ENCODE measurements at regions not wholly inside any gene's neighbourhood (a gene's known extent, or its start where the extent isn't known, plus 50 kb on each side); places are given as distances from the start of the nearest gene placed in this dataset.
"Not testable (repeated sequence)": the region's sequence is repeated elsewhere in the genome, so short reads cannot be mapped to it uniquely, and the experiment has no call there.

DNA sequence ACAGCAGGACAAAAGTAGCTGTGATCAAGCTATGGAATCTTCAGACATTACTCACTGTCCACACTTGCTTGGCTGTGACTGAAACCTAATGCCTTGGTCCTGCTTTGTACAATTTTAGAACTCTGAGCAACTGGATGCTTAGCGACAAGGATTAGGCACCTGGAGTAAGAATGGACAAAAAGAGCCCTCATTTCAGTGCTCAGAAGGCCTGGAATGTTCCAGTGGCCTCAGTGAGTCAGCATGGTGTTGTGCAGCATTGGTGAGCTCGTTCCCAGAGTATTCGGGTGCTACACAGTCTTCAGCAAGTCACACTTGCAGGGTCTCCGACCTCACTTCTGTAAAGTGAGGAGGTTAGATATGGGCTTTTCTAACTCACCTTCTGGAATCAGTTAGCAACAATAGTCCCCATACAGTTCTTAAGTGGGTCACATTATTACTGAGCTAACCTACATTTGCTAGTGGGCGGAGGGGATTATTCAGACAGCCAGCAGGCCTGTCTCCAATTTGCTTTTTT lies 108.0 kb upstream of the MDM1 start:
- H2BK120ac ChIP-seq (ENCODE audit: low read depth, low read length) = peak overlapping the region; percentile 74
- no peaks in the 10 kb centered on the region for H3K36me3 ChIP-seq (ENCODE audit: control insufficient read depth, insufficient read depth, low read length)
- H2BK15ac ChIP-seq (replicated peaks; ENCODE audit: low read depth) = no peak overlapping the region
- H3K27me3 ChIP-seq (ENCODE audit: insufficient read depth, low read length, poor library complexity) = no peaks in the 10 kb centered on the region
- H3K4me2 ChIP-seq (ENCODE audit: low read length) = no peak overlapping the region
- H2BK5ac ChIP-seq (ENCODE audit: low read length) = no peak overlapping the region
- no peak overlapping the region for H3K27ac ChIP-seq (ENCODE audit: low read depth, low read length)
- no CpG with 5 or more reads among the region's 5 CpGs for WGBS (ENCODE audit: extremely low coverage, insufficient coverage, low lambda C conversion rate)
- no peak overlapping the region for H3K23ac ChIP-seq (ENCODE audit: low read length)
- no peak overlapping the region for H4K8ac ChIP-seq (ENCODE audit: low read depth, low read length)
- H3K79me2 ChIP-seq (ENCODE audit: control insufficient read depth, insufficient read depth, low read length) = no peaks in the 10 kb centered on the region
- peak; percentile 88 for DNase-seq
- no peak overlapping the region for H2AK5ac ChIP-seq (ENCODE audit: low read length)
- no peaks in the 10 kb centered on the region for H3K79me1 ChIP-seq (ENCODE audit: low read length)
- peaks cover 9% of the 10 kb centered on the region for H3K4me1 ChIP-seq (ENCODE audit: control insufficient read depth, low read depth, low read length)
- no peak overlapping the region for H3K4me3 ChIP-seq (ENCODE audit: low read length)
- peak overlapping the region; percentile 42 for H3K4ac ChIP-seq (ENCODE audit: low read depth, low read length)
- H4K5ac ChIP-seq (ENCODE audit: low read length) = no peak overlapping the region
- peak overlapping the region; percentile 70 for H3K18ac ChIP-seq (ENCODE audit: low read length)
- H3K9ac ChIP-seq (ENCODE audit: low read length) = no peak overlapping the region
- H3K56ac ChIP-seq (ENCODE audit: low read length) = peak overlapping the region; percentile 45

DNA sequence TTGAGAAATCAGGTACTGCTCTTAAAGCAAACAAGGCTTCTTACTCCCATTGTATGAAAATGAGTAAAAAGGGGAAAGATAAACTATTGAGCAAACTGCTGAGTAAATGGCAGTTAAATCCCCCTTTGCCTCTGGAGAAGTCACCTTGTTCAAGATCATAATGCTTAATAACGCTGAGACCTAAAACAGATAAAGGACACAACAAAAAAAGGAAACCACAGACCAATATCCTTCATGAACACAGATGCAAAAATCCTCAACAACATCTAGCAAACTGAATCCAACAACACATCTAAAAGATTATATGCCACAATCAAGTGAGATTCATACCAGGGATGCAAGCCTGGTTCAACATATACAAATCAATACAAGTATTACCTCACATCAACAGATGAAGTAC lies 109.0 kb upstream of the MDM1 start:
- no CpG with 5 or more reads among the region's 1 CpG for WGBS (ENCODE audit: extremely low coverage, insufficient coverage, low lambda C conversion rate)
- peak overlapping the region; percentile 23 for H2BK15ac ChIP-seq (replicated peaks; ENCODE audit: low read depth)
- H4K5ac ChIP-seq (ENCODE audit: low read length) = no peak overlapping the region

DNA sequence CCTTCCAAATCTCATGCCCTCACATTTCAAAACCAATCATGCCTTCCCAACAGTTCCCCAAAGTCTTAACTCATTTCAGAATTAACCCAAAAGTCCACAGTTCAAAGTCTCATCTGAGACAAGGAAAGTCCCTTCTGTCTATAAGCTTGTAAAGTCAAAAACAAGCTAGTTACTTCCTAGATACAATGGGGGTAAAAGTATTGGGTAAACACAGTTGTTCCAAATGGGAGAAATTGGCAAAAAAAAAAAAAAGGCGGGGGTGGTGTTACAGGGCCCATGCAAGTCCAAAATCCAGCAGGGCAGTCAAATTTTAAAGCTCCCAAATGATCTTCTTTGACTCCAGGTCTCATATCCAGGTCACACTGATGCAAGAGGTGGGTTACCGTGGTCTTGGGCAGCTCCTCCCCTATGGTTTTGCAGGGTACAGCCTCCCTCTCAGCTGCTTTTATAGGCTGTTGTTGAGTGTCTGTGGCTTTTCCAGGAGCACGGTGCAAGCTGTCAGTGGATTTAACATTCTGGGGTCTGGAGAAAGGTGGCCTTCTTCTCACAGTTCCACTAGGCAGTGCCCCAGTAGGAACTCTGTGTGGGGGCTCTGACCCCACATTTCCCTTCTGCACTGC lies 110.3 kb upstream of the MDM1 start:
- peaks cover 13% of the 10 kb centered on the region for H3K4me1 ChIP-seq (ENCODE audit: control insufficient read depth, low read depth, low read length)
- H3K23ac ChIP-seq (ENCODE audit: low read length); H2AK5ac ChIP-seq (ENCODE audit: low read length); H3K4ac ChIP-seq (ENCODE audit: low read depth, low read length); H3K56ac ChIP-seq (ENCODE audit: low read length); H3K27me3 ChIP-seq (ENCODE audit: insufficient read depth, low read length, poor library complexity); H4K5ac ChIP-seq (ENCODE audit: low read length); H3K79me2 ChIP-seq (ENCODE audit: control insufficient read depth, insufficient read depth, low read length); H3K4me3 ChIP-seq (ENCODE audit: low read length); H3K27ac ChIP-seq (ENCODE audit: low read depth, low read length); H3K18ac ChIP-seq (ENCODE audit: low read length); H3K36me3 ChIP-seq (ENCODE audit: control insufficient read depth, insufficient read depth, low read length); H2BK15ac ChIP-seq (replicated peaks; ENCODE audit: low read depth); H2BK5ac ChIP-seq (ENCODE audit: low read length); H4K8ac ChIP-seq (ENCODE audit: low read depth, low read length); H3K79me1 ChIP-seq (ENCODE audit: low read length); DNase-seq; H3K9ac ChIP-seq (ENCODE audit: low read length); H3K4me2 ChIP-seq (ENCODE audit: low read length); H2BK120ac ChIP-seq (ENCODE audit: low read depth, low read length): not testable (repeated sequence)
- WGBS (ENCODE audit: extremely low coverage, insufficient coverage, low lambda C conversion rate) = no CpG with 5 or more reads among the region's 3 CpGs

More for the DNA sequence above, 109.0 kb upstream of the MDM1 start:
- no peak overlapping the region for H3K18ac ChIP-seq (ENCODE audit: low read length)
- H3K79me2 ChIP-seq (ENCODE audit: control insufficient read depth, insufficient read depth, low read length) = no peaks in the 10 kb centered on the region
- H2AK5ac ChIP-seq (ENCODE audit: low read length) = no peak overlapping the region
- no peak overlapping the region for H3K9ac ChIP-seq (ENCODE audit: low read length)
- H3K56ac ChIP-seq (ENCODE audit: low read length) = no peak overlapping the region
- H3K79me1 ChIP-seq (ENCODE audit: low read length) = no peaks in the 10 kb centered on the region
- peaks cover 9% of the 10 kb centered on the region for H3K4me1 ChIP-seq (ENCODE audit: control insufficient read depth, low read depth, low read length)
- no peak overlapping the region for H3K4me3 ChIP-seq (ENCODE audit: low read length)
- no peak overlapping the region for H3K4me2 ChIP-seq (ENCODE audit: low read length)
- no peak for DNase-seq
- H3K36me3 ChIP-seq (ENCODE audit: control insufficient read depth, insufficient read depth, low read length) = no peaks in the 10 kb centered on the region
- H3K27ac ChIP-seq (ENCODE audit: low read depth, low read length) = no peak overlapping the region
- H3K4ac ChIP-seq (ENCODE audit: low read depth, low read length) = no peak overlapping the region
- H3K23ac ChIP-seq (ENCODE audit: low read length) = no peak overlapping the region
- H2BK5ac ChIP-seq (ENCODE audit: low read length) = no peak overlapping the region
- no peaks in the 10 kb centered on the region for H3K27me3 ChIP-seq (ENCODE audit: insufficient read depth, low read length, poor library complexity)
- no peak overlapping the region for H4K8ac ChIP-seq (ENCODE audit: low read depth, low read length)
- no peak overlapping the region for H2BK120ac ChIP-seq (ENCODE audit: low read depth, low read length)

DNA sequence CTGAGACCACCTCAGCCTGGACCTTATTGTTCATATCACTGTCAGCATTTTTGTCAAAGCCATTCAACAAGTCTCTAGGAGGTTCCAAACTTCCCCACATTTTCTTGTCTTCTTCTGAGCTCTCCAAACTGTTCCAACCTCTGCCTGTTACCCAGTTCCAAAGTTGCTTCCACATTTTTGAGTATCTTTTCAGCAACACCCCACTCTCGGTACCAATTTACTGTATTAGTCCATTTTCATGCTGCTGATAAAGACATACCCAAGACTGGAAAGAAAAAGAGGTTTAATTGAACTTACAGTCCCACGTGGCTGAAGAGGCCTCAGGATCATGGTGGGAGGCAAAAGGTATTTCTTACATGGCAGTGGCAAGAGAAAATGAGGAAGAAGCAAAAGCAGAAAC lies 111.5 kb upstream of the MDM1 start:
- not testable (repeated sequence) for H4K5ac ChIP-seq (ENCODE audit: low read length); H3K36me3 ChIP-seq (ENCODE audit: control insufficient read depth, insufficient read depth, low read length); H2AK5ac ChIP-seq (ENCODE audit: low read length); H2BK5ac ChIP-seq (ENCODE audit: low read length); H3K79me2 ChIP-seq (ENCODE audit: control insufficient read depth, insufficient read depth, low read length); H3K56ac ChIP-seq (ENCODE audit: low read length); H3K4ac ChIP-seq (ENCODE audit: low read depth, low read length); DNase-seq; H3K27ac ChIP-seq (ENCODE audit: low read depth, low read length); H3K4me3 ChIP-seq (ENCODE audit: low read length); H3K27me3 ChIP-seq (ENCODE audit: insufficient read depth, low read length, poor library complexity); H4K8ac ChIP-seq (ENCODE audit: low read depth, low read length); H3K18ac ChIP-seq (ENCODE audit: low read length); H3K79me1 ChIP-seq (ENCODE audit: low read length); H3K9ac ChIP-seq (ENCODE audit: low read length); H3K4me2 ChIP-seq (ENCODE audit: low read length); H3K23ac ChIP-seq (ENCODE audit: low read length); H2BK120ac ChIP-seq (ENCODE audit: low read depth, low read length); H2BK15ac ChIP-seq (replicated peaks; ENCODE audit: low read depth)
- no CpG with 5 or more reads among the region's 2 CpGs for WGBS (ENCODE audit: extremely low coverage, insufficient coverage, low lambda C conversion rate)
- peaks cover 14% of the 10 kb centered on the region for H3K4me1 ChIP-seq (ENCODE audit: control insufficient read depth, low read depth, low read length)

DNA sequence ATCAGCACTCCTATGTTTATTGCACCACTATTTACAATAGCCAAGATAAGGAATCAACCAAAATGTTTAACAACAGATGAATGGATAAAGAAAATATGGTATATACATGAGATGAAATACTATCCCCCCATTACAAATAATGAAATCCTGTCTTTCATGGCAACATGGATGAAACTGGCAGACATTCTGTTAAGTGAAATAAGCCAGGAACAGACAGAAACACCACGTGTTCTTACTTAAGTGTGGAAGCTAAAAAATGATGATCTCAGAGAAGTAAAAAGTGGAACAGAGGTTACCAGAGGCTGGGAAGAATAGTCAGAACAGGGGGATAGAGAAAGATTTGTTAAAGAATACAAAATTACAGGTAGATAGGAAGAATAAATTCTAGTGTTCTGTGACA lies 113.7 kb upstream of the MDM1 start:
- no peak for DNase-seq
- Histone ChIP-seq H3K23ac (ENCODE audit: low read length) (no peak overlapping the region), H2BK15ac (replicated peaks; ENCODE audit: low read depth) (no peak overlapping the region), H3K79me2 (ENCODE audit: control insufficient read depth, insufficient read depth, low read length) (no peaks in the 10 kb centered on the region), H3K36me3 (ENCODE audit: control insufficient read depth, insufficient read depth, low read length) (no peaks in the 10 kb centered on the region), H4K5ac (ENCODE audit: low read length) (no peak overlapping the region), H4K8ac (ENCODE audit: low read depth, low read length) (no peak overlapping the region), H3K27me3 (ENCODE audit: insufficient read depth, low read length, poor library complexity) (no peaks in the 10 kb centered on the region), H3K4me2 (ENCODE audit: low read length) (no peak overlapping the region), H2AK5ac (ENCODE audit: low read length) (no peak overlapping the region), H3K4me3 (ENCODE audit: low read length) (no peak overlapping the region), H3K9ac (ENCODE audit: low read length) (no peak overlapping the region), H3K4me1 (ENCODE audit: control insufficient read depth, low read depth, low read length) (peaks cover 5% of the 10 kb centered on the region), H3K56ac (ENCODE audit: low read length) (no peak overlapping the region), H3K4ac (ENCODE audit: low read depth, low read length) (no peak overlapping the region), H2BK5ac (ENCODE audit: low read length) (no peak overlapping the region), H3K27ac (ENCODE audit: low read depth, low read length) (no peak overlapping the region), H2BK120ac (ENCODE audit: low read depth, low read length) (no peak overlapping the region), H3K18ac (ENCODE audit: low read length) (no peak overlapping the region), H3K79me1 (ENCODE audit: low read length) (no peaks in the 10 kb centered on the region)
- WGBS (ENCODE audit: extremely low coverage, insufficient coverage, low lambda C conversion rate) = no CpG with 5 or more reads among the region's 1 CpG

DNA sequence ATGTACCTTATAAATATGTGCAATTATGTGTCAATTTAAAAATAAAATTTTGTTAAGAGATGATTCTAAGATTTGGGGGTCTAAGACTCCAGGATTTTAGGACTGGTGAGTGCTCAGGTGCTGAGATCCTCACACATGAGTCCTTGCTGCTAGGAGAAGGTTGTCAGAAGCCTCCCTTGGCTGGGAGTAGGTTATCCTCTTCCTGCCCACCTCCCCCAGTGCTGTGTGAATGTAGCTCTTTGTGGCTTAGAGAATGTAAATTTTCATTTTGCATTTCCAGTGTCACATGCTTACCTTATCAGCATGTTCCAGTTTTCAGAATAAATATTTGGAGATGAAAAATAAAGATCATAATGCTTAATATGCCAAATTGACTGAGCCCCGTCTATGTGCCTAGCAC lies 114.2 kb upstream of the MDM1 start:
- Histone ChIP-seq H2BK15ac (replicated peaks; ENCODE audit: low read depth) (no peak overlapping the region), H3K4me3 (ENCODE audit: low read length) (no peak overlapping the region), H4K8ac (ENCODE audit: low read depth, low read length) (no peak overlapping the region), H3K4me2 (ENCODE audit: low read length) (no peak overlapping the region), H3K23ac (ENCODE audit: low read length) (no peak overlapping the region), H3K36me3 (ENCODE audit: control insufficient read depth, insufficient read depth, low read length) (no peaks in the 10 kb centered on the region), H4K5ac (ENCODE audit: low read length) (no peak overlapping the region), H3K56ac (ENCODE audit: low read length) (no peak overlapping the region), H3K4ac (ENCODE audit: low read depth, low read length) (no peak overlapping the region), H3K9ac (ENCODE audit: low read length) (no peak overlapping the region), H3K27me3 (ENCODE audit: insufficient read depth, low read length, poor library complexity) (no peaks in the 10 kb centered on the region), H3K4me1 (ENCODE audit: control insufficient read depth, low read depth, low read length) (peaks cover 7% of the 10 kb centered on the region), H3K27ac (ENCODE audit: low read depth, low read length) (peak overlapping the region; percentile 72), H2AK5ac (ENCODE audit: low read length) (no peak overlapping the region), H2BK5ac (ENCODE audit: low read length) (no peak overlapping the region), H3K79me1 (ENCODE audit: low read length) (no peaks in the 10 kb centered on the region), H2BK120ac (ENCODE audit: low read depth, low read length) (no peak overlapping the region), H3K79me2 (ENCODE audit: control insufficient read depth, insufficient read depth, low read length) (no peaks in the 10 kb centered on the region), H3K18ac (ENCODE audit: low read length) (no peak overlapping the region)
- whole genome bisulfite sequencing (ENCODE audit: extremely low coverage, insufficient coverage, low lambda C conversion rate) = no CpG with 5 or more reads among the region's 1 CpG
- no peak for DNase-seq

Measured in mesendoderm (in vitro differentiated cells).